Epidermal melanocyte (primary cell): ENCODE measurements at regions not wholly inside any gene's neighbourhood (a gene's known extent, or its start where the extent isn't known, plus 50 kb on each side); places are given as distances from the start of the nearest gene placed in this dataset.

ENCODE experiments used
- DNase-seq: peaks from one replicate; pipeline ENCODE4 v3.0.0; 2011; ENCODE audit warnings: low spot score; ENCODE audit not compliant: insufficient read length

- no peak for DNase-seq
These were observed 243.7 kb downstream of the SLC16A7 start for GRCh38 chr12:59839514-59839913.

DNA sequence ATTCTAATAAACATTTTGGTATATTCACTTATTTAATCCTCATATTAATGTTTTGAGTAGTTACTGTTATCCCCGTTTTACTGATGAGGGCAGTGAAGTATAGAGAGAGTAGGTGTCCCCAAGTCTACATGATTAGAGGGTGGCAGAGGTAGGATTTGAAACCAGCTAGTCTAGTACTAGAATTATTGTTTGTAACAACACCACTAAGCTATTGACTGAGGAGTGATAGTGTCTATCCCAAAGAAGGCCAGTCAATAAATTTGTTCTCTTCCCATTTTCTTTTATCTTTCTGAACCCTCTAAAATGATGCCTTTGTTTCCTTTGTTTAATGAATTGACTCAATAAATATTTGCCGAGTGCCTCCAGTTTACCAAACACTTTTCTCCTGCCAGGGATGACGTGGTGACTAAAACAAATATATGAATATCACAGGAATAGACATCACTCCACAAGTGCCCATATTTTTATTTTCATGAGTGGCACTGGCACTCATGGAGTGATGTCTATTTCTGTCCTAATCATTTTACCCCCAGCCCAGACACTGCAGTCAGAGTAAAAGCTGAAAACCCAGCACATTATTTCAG, 247.5 kb downstream of the SLC16A7 start:
- no peak for DNase-seq

DNA sequence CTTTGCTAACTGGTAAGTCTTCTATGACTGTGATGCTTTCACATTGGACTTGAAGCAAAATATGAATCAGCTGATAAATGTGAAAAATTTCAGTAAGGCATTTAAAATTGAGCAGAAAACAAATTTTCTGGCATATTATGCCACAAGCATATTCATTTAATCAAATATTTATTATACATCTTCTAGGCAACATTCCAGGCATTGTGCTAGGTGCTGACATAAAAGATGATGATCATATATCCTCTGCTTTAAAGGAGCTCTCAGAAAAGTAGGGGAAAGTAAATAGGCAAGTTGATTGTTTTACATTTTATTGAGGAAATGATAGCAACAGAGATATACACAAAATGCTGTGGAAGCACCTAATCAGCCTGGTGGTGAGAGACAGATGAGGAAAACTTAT, 248.9 kb downstream of the SLC16A7 start:
- no peak for DNase-seq

GRCh38 chr12:59845293-59845692, 249.5 kb downstream of the SLC16A7 start:
- DNase-seq, result no peak

DNA sequence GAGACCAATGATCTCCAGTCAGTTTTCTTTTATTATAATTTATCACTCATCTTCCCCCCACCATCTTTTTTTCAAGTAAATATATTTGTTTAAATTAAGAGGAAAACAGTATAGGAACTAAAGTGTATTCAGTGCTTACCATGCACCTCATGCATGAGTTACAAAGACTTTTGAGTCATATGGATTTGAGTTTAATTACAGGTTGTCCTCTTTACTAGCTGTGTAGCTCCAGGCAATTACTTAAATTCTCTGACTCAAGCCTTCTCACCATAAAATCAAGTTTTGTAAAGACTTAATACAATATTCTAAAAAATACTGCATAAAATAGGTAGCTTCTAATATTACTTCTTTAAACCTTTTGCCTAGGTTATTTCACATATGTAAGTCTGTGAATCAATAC, 251.3 kb downstream of the SLC16A7 start:
- no peak for DNase-seq

- DNase-seq, result no peak
These were observed 254.4 kb downstream of the SLC16A7 start for GRCh38 chr12:59850268-59850667.

DNA sequence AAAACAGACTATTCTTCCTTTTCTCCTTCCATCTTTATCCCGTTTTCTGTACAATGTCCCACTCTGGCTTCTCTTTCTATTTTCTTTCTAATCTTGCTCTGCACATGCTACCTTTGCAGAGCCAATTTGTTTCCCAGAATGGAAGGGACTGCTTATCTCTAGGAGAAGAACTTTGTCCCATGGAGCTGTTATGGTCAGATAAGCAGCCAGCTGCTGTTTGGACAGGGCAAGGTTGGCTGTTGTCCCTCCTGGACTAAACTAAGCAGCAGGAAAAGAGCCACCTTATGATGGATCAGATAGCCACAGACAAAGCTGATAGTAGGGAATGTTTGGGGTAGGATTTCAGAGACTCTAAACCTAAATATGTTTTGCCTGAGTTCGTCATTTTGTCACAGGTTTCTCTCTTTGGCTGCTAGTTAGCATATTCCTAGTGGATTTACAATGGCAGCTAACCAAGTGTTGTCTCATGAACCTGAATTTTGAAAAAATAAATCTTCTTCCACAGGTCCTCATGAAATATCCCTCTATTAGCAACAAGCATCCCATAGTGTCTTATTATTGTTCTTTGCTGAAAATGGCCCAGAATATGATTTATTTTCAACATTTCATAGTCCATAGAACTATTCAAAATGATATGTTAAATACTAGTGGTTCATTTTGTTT, 262.8 kb downstream of the SLC16A7 start:
- no peak for DNase-seq

- no peak for DNase-seq
These were observed 263.3 kb downstream of the SLC16A7 start for GRCh38 chr12:59859171-59859510.

DNA sequence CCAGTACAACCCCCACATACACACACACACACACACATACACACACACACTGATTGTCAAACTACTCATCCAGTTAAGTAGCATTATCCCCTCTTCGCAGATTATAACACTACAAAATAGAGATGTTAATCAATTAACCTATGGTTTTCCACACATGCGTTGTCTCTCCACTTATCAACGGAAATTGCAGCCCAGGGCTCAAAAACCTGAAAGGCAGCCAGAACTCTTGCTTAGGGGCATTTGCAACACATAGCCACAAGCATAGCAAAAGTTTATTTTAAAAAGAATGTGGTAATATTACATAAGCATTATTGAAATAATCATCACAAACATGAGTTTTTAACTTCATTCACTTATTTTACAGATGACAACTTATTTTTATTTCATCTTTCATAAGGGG, 265.8 kb downstream of the SLC16A7 start:
- no peak for DNase-seq

DNA sequence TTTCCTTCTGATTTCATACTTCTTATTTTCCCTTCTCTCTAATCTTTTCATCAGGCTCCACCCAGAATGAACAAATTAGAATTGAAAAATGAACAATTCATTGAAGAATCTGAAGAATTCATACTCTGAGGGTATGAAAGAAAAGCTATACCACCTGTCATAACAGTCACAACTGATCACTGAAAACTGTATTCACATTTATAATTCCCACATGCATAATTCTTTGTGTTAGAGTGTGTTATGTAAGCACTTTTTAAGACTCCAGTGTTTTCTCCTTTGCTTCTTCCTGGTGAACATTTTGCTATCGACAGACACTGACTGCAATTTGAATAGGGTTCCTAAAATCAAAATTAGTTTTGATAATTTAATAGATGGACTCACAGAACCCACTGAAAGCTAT, 271.2 kb downstream of the SLC16A7 start:
- no peak for DNase-seq

GRCh38 chr12:59867689-59868088, 271.9 kb downstream of the SLC16A7 start:
- no peak for DNase-seq

GRCh38 chr12:59871779-59872178, 275.9 kb downstream of the SLC16A7 start:
- no peak for DNase-seq

- DNase-seq, result no peak
These were observed 277.3 kb downstream of the SLC16A7 start for GRCh38 chr12:59873136-59873535.

GRCh38 chr12:59874781-59875180, 279.0 kb downstream of the SLC16A7 start:
- no peak for DNase-seq

DNA sequence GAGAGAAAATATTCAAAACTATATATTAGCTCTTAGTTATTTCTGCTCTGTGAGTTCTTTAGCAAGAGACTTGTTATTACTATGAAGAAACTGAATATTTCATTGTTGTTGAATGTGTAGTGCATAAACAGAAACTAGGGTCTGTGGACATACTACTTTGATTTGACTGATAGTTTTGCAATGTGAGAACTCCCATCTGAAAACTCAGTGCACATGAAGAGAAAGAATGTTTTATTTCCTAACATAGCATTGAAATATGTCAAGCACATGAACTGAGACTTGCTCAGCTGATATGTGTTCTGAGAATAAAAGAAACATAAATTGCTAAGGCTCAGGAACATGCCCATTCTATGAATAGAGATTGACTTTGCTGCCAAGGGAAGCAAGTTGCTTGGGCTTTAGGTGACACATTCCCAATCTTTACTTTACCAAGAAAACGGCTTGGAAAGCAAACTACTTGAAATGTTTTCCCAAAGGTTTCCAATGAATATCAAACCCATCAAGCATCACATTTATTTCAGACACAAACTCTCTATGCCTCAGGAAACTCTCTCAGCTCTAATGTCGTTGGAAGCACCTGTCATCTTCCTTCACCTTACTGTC, 290.4 kb downstream of the SLC16A7 start:
- no peak for DNase-seq

- DNase-seq, result no peak
These were observed 291.3 kb downstream of the SLC16A7 start for GRCh38 chr12:59887178-59887577.

DNA sequence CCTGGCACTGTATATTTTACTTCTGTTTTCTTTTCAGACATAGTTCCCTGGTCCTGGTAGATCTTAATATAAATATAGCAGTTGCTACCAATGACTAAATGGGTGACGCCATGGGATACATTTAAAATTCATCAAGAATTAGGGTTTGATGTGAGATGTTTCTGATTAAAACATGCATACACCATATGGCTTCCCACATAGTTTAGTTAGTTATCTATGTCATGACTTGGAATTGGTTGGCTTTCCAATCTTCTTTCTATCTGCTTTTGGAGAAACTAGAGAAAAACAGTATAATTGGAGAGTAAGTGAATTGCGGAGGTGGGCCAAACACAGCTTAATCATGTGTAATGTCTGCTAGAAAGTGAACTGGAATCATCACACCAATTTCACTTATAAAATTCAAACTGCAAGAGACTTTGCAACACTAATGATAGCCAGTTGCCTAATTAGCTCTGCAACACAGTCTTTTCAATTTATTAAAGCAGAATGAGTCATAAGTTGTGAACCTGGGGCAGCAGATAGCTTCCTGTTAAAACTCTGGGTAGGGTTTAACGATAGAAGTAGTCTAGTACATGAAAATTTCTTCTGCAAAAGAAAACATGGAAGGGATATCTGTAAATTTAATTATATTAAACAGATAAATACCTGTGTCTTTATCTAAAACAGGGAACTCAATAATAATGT, 295.2 kb downstream of the SLC16A7 start:
- no peak for DNase-seq

DNA sequence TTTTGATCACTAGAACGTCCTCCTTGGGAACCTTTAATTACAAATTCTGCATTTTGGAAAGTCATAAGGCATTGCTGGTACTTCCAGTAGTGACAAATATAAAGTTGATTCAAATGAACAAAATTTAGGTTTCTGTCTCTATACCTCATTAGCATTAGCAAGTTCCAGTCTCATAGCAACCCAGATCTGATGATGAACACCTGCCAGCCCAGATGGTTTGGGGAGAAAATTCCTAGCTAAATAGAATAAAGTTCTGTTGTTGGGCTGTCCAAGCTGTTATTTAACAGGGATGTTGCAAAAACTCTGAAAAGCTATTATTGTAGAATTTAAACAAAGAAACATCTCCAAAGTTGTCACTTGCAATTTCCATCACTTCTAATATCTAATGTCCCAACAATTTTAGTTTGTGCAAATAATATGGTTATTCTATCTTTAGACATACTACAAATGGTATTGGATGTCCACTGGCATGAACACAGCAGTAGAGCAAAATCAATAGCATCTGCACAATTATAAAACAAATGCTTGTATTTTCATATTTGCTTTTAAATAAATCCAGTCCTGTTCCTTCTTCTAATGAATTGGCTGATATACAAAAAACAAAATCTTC, 299.4 kb downstream of the SLC16A7 start:
- DNase-seq, result no peak

DNA sequence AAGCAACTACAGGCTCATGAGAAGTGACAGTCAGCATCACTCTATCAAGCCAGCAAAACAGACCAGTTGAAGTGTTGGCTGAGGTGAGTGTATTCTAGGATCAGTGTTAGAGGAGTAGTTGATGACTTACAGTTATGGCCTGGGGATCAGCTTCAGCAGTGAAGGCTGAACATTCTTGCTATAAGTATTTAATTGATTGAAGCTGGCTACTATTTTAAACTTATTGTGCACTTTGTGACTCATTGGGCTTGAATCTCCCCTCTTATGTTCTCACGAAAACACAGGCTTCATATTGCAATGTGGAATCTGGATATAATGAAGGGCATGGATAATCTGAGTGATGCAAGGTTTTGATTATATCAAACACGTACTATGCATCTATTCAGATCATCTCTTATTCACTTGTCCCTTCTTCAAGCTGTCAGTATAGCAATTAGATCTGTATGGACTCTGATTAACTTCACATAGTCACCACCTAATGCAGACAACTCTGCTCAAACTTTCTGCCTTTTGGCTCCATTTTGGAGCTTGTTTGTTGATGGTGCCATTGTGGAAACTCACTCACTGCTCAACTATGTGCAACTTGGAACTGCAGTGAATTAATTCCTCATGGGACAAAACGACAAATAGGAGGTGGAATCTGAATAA, 309.2 kb downstream of the SLC16A7 start:
- peak; percentile 25 for DNase-seq

DNA sequence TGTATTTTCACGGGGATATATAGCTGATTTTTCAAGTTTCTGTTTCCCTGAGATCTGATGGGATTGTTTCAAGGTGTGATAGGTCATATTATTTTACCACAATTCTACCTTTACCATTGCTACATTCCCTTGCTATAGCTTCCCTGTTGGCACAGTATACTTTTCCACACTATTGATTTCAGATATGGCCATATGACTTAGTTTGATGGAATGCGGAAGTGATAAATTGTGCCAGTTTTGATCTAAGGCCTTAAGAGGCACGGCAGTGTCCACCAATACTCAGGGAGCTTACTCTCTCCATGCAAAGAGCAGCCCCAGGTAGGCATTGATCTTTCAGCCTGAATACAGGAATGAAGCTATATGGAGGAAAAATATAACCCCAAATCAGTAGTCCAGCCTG, 315.7 kb downstream of the SLC16A7 start:
- DNase-seq, result no peak

DNA sequence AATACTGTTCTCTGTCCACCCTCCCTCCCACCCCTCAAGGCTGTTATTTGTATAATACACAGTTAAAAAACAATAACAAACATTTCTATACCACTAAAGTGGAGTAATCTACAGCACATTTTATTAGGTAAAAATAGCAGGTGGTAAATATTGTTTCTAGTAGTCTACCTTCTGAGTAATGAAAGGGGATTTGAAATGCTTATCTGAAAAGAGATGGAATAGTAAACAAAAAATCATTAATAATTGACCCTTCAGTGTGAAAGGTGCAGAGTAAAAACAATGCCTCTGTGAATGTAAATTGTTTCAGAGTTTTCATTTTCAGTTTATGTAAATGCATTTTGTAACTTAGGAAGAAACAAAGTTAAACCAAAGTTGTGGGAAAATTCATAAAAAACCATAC, 321.2 kb downstream of the SLC16A7 start:
- no peak for DNase-seq

DNA sequence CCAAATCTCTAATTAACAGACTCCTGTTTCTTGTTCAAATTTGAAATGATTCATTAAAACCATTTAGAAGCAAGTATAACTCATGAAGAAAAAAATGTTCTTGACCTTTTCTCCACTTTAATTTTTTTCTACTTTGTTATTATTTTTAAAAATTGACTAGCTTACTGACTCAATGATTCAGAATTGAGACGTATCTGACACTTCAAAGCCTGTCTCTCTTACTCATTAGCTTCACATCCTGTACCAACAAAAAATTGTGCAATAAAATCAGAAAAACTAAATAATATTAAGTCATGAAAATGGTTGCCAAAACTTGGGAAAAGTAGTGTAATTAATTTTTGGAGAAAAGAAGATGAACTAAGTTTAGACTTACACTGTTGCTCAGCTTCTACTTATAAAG, 331.2 kb downstream of the SLC16A7 start:
- DNase-seq, result no peak
